Liver (tissue), 8 donors: ENCODE measurements at regions not wholly inside any gene's neighbourhood (a gene's known extent, or its start where the extent isn't known, plus 50 kb on each side); places are given as distances from the start of the nearest gene placed in this dataset.

Experiments
- DNase-seq: peaks from one replicate; pipeline ENCODE4 v3.0.0-alpha.2; 2017; ENCODE audit warnings: low spot score
- H3K27ac ChIP-seq, 2 donors: one replicate each; pipeline ENCODE4 v1.7.0; 2013; ENCODE audit warnings: inconsistent platforms in 2 of 2, low read length in 2 of 2, control low read depth in 1 of 2, low read depth in 1 of 2, mild to moderate bottlenecking in 1 of 2
- H3K27me3 ChIP-seq, 4 donors: one replicate each; pipeline versions ENCODE4 v1.6.1 to v1.7.0; 2013; ENCODE audit warnings: low read length in 3 of 4, inconsistent platforms in 1 of 4, mild to moderate bottlenecking in 1 of 4, moderate library complexity in 1 of 4; ENCODE audit not compliant: control insufficient read depth in 4 of 4, insufficient read depth in 4 of 4
- H3K36me3 ChIP-seq, 4 donors: one replicate each; pipeline versions ENCODE4 v1.6.1 to v1.7.0; 2013; ENCODE audit warnings: low read length in 3 of 4, mild to moderate bottlenecking in 3 of 4, low read depth in 1 of 4, moderate library complexity in 1 of 4; ENCODE audit not compliant: control insufficient read depth in 4 of 4, insufficient read depth in 3 of 4
- H3K4me1 ChIP-seq, 4 donors: one replicate each; pipeline versions ENCODE4 v1.6.1 to v1.7.0; 2013; ENCODE audit warnings: low read length in 3 of 4, mild to moderate bottlenecking in 3 of 4, moderate library complexity in 1 of 4; ENCODE audit not compliant: control insufficient read depth in 4 of 4, insufficient read depth in 4 of 4
- H3K4me3 ChIP-seq, 3 donors: one replicate each; pipeline versions ENCODE4 v1.6.1 to v1.7.0; 2013; ENCODE audit warnings: low read length in 3 of 3, control low read depth in 1 of 3, low read depth in 1 of 3, mild to moderate bottlenecking in 1 of 3
- H3K9ac ChIP-seq, 2 donors: one replicate each; pipeline ENCODE4 v1.7.0; 2013; ENCODE audit warnings: low read length in 2 of 2, mild to moderate bottlenecking in 2 of 2, moderate library complexity in 2 of 2, control low read depth in 1 of 2, low read depth in 1 of 2
- H3K9me3 ChIP-seq, 4 donors: one replicate each; pipeline versions ENCODE4 v1.6.1 to v1.7.0; 2013; ENCODE audit warnings: low read length in 3 of 4; ENCODE audit not compliant: control insufficient read depth in 4 of 4
- ATF3 ChIP-seq: IDR thresholded peaks from 2 replicates; pipeline ENCODE4 v1.6.1; 2016; ENCODE audit warnings: antibody characterized with exemption
- CTCF ChIP-seq: fragments of 150-350 bp; IDR thresholded peaks from 2 replicates; pipeline ENCODE4 v1.5.1; 2017; ENCODE audit warnings: improper control_type of control experiment, low read depth, low read length; ENCODE audit not compliant: missing input control
- EGR1 ChIP-seq, 2 donors: IDR thresholded peaks; 2 replicates each; pipeline ENCODE4 v1.6.1; 2016 to 2018; ENCODE audit warnings: antibody characterized with exemption in 2 of 2, low read depth in 2 of 2
- FOXA1 ChIP-seq: IDR thresholded peaks from 2 replicates; pipeline ENCODE4 v1.6.1; 2016; ENCODE audit warnings: antibody characterized with exemption
- FOXA2 ChIP-seq: IDR thresholded peaks from 2 replicates; pipeline ENCODE4 v1.6.1; 2016; ENCODE audit warnings: antibody characterized with exemption
- GABPA ChIP-seq, 2 donors: IDR thresholded peaks in 1 of 2; conservative IDR thresholded peaks in 1 of 2; 2 replicates each; pipeline ENCODE4 v1.6.1; 2016; ENCODE audit warnings: antibody characterized with exemption in 2 of 2, mild to moderate bottlenecking in 1 of 2, moderate library complexity in 1 of 2
- JUND ChIP-seq, 2 donors: IDR thresholded peaks; 2 replicates each; pipeline ENCODE4 v1.6.1; 2016; ENCODE audit warnings: antibody characterized with exemption in 2 of 2
- MAX ChIP-seq: IDR thresholded peaks from 2 replicates; pipeline ENCODE4 v1.6.1; 2016; ENCODE audit warnings: antibody characterized with exemption
- RAD21 ChIP-seq, 2 donors: IDR thresholded peaks; 2 replicates each; pipeline ENCODE4 v1.6.1; 2016; ENCODE audit warnings: antibody characterized with exemption in 2 of 2, mild to moderate bottlenecking in 2 of 2
- REST ChIP-seq: IDR thresholded peaks from 2 replicates; pipeline ENCODE4 v1.6.1; 2016; ENCODE audit warnings: antibody characterized with exemption, mild to moderate bottlenecking
- SP1 ChIP-seq: IDR thresholded peaks from 2 replicates; pipeline ENCODE4 v1.6.1; 2018; ENCODE audit warnings: antibody characterized with exemption, mild to moderate bottlenecking
- TAF1 ChIP-seq: conservative IDR thresholded peaks from 2 replicates; pipeline ENCODE4 v1.6.1; 2016; ENCODE audit warnings: antibody characterized with exemption, mild to moderate bottlenecking
- YY1 ChIP-seq: IDR thresholded peaks from 2 replicates; pipeline ENCODE4 v1.6.1; 2016; ENCODE audit warnings: antibody characterized with exemption, mild to moderate bottlenecking
- ZBTB33 ChIP-seq: IDR thresholded peaks from 2 replicates; pipeline ENCODE4 v1.6.1; 2016; ENCODE audit warnings: antibody characterized with exemption
- WGBS: extraction: QIAGEN DNeasy Blood & Tissue Kit; methylation state at CpG from one replicate; pipeline ENCODE4 v1.1.7; 2013; 5-methylcytosine and 5-hydroxymethylcytosine counted together
- donor health status: healthy.
- donor health status: healthy.
- donor health status: healthy.
- donor health status: healthy.
- donor health status: healthy.

GRCh38 chr1:193807208-193807607 is 620.8 kb upstream of the B3GALT2 start (continued):
- no peak for TF ChIP-seq CTCF
- no peak for TF ChIP-seq TAF1
- no peak for TF ChIP-seq GABPA (IDR thresholded peaks at IDR 0.05 in 1 of 2, conservative IDR thresholded peaks at IDR 0.05 in 1 of 2)
- no peak for TF ChIP-seq ATF3
- TF ChIP-seq ZBTB33 = no peak

GRCh38 chr1:193806079-193807048 is 620.0 kb upstream of the B3GALT2 start:
- Histone ChIP-seq H3K4me3 (no peak overlapping the region), H3K27me3 (no peaks in the 10 kb centered on the region), H3K9me3 (no peaks in the 10 kb centered on the region), H3K27ac (no peak overlapping the region), H3K9ac (no peak overlapping the region), H3K36me3 (no peaks in the 10 kb centered on the region), H3K4me1 (no peaks in the 10 kb centered on the region)
- WGBS = 70% methylated on average over 3 of the region's 3 CpGs
- DNase-seq = no peak
- TF ChIP-seq RAD21 (IDR thresholded peaks at IDR 0.05) (no peak), SP1 (no peak)

GRCh38 chr1:193799948-193800690 is 613.7 kb upstream of the B3GALT2 start:
- H3K36me3 ChIP-seq = no peaks in the 10 kb centered on the region
- H3K9ac ChIP-seq = no peak overlapping the region
- no peak overlapping the region for H3K27ac ChIP-seq
- WGBS = 72% methylated on average over 6 of the region's 6 CpGs
- no peaks in the 10 kb centered on the region for H3K4me1 ChIP-seq
- no peaks in the 10 kb centered on the region for H3K9me3 ChIP-seq
- H3K27me3 ChIP-seq = no peaks in the 10 kb centered on the region
- no peak for DNase-seq
- H3K4me3 ChIP-seq = no peak overlapping the region
- no peak for TF ChIP-seq MAX
- TF ChIP-seq SP1 = no peak
- TF ChIP-seq EGR1 (IDR thresholded peaks at IDR 0.05; ENCODE audit: low read depth in 2 of 2) = no peak
- TF ChIP-seq REST = no peak
- TF ChIP-seq CTCF = no peak
- TF ChIP-seq JUND (IDR thresholded peaks at IDR 0.05) = no peak
- no peak for TF ChIP-seq ZBTB33
- no peak for TF ChIP-seq TAF1
- TF ChIP-seq GABPA (IDR thresholded peaks at IDR 0.05 in 1 of 2, conservative IDR thresholded peaks at IDR 0.05 in 1 of 2) = no peak
- TF ChIP-seq FOXA2 = no peak
- no peak for TF ChIP-seq YY1
- TF ChIP-seq FOXA1 = no peak
